ENCODE measurements at regions not wholly inside any gene's neighbourhood (a gene's known extent, or its start where the extent isn't known, plus 50 kb on each side); places are given as distances from the start of the nearest gene placed in this dataset.

DNA sequence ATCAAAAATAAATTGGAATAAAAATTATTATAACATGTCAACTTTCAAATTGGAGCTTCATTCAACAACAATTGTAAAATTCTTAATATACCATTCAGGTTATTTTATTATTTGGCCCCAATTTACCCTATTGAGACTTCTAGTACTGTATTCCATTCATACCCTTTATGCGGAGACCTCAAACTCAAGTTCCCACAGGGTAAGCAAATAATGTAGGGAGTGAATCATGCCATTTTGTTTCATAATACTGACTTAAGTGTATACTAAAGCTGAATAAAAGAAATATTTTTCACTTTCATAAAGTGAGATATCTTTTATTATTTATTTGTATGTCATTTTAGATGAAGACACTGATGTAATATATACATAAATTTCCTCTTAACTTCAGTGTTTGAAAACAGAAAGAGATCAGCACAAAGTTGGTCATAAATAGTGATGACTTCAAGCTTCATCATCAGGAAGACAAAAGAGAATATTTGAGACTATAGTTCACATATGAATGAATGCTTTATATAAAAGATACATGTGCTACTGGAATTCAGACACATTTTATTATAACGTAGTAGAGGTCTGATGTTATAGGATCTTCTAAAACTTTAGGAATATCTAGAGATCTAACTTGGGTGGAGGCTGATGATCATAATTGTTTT is 894.4 kb upstream of the PCDH9 start:
- 48 to 52% methylated on average over 2 of the region's 2 CpGs for WGBS, 2 experiments (ENCODE audit: low coverage in 1 of 2, low lambda C conversion rate in 2 of 2, missing lambda C conversion rate in 2 of 2)
- no peaks in the 10 kb centered on the region for H3K27me3 ChIP-seq (replicated peaks; ENCODE audit: insufficient read depth)
- no peaks in the 10 kb centered on the region for H3K36me3 ChIP-seq (ENCODE audit: low read depth)
- H3K79me2 ChIP-seq (ENCODE audit: insufficient read depth): no peaks in the 10 kb centered on the region
- no peak overlapping the region for H3K4me3 ChIP-seq
- no peaks in the 10 kb centered on the region for H3K9me2 ChIP-seq (ENCODE audit: insufficient read depth)
- H3F3A ChIP-seq (ENCODE audit: insufficient read depth): no peaks in the 10 kb centered on the region
- in situ Hi-C loops (cut with MboI): no loop called here
- H3K4me2 ChIP-seq (ENCODE audit: unreplicated experiment): no peak overlapping the region
- H3K9me3 ChIP-seq (ENCODE audit: low read depth): peaks cover 7% of the 10 kb centered on the region
- no peak overlapping the region for H2AFZ ChIP-seq
- no peak overlapping the region for H3K27ac ChIP-seq
- TF ChIP-seq EZH2 (IDR thresholded peaks at IDR 0.05; ENCODE audit: insufficient read depth, poor library complexity, severe bottlenecking): no peak
- no peak for TF ChIP-seq EZH2phosphoT487 (IDR thresholded peaks at IDR 0.05; ENCODE audit: insufficient read depth, low read depth)
- no peaks in the 10 kb centered on the region for H3K4me1 ChIP-seq (ENCODE audit: insufficient read depth)
- no peak for DNase-seq
- H4K20me1 ChIP-seq (ENCODE audit: insufficient read depth): no peaks in the 10 kb centered on the region
- no peak overlapping the region for H3K9ac ChIP-seq

GRCh38 chr13:68110178-68110768 is 880.1 kb upstream of the PCDH9 start:
- H3K9me2 ChIP-seq (ENCODE audit: insufficient read depth): no peaks in the 10 kb centered on the region
- no peaks in the 10 kb centered on the region for H3K4me1 ChIP-seq (ENCODE audit: insufficient read depth)
- H4K20me1 ChIP-seq (ENCODE audit: insufficient read depth): no peaks in the 10 kb centered on the region
- H3K27ac ChIP-seq: no peak overlapping the region
- H2AFZ ChIP-seq: no peak overlapping the region
- H3K4me2 ChIP-seq (ENCODE audit: unreplicated experiment): no peak overlapping the region
- peaks cover 3% of the 10 kb centered on the region for H3K9me3 ChIP-seq (ENCODE audit: low read depth)
- H3K27me3 ChIP-seq (replicated peaks; ENCODE audit: insufficient read depth): no peaks in the 10 kb centered on the region
- no peak for DNase-seq
- in situ Hi-C loops (cut with MboI): no loop called here
- no peak overlapping the region for H3K9ac ChIP-seq
- TF ChIP-seq EZH2phosphoT487 (IDR thresholded peaks at IDR 0.05; ENCODE audit: insufficient read depth, low read depth) (no peak), EZH2 (IDR thresholded peaks at IDR 0.05; ENCODE audit: insufficient read depth, poor library complexity, severe bottlenecking) (no peak)
- H3K79me2 ChIP-seq (ENCODE audit: insufficient read depth): no peaks in the 10 kb centered on the region
- H3F3A ChIP-seq (ENCODE audit: insufficient read depth): no peaks in the 10 kb centered on the region
- H3K4me3 ChIP-seq: no peak overlapping the region
- no peaks in the 10 kb centered on the region for H3K36me3 ChIP-seq (ENCODE audit: low read depth)
- WGBS, 2 experiments (ENCODE audit: low coverage in 1 of 2, low lambda C conversion rate in 2 of 2, missing lambda C conversion rate in 2 of 2): 8% methylated on average over 2 of the region's 2 CpGs

- no peaks in the 10 kb centered on the region for H3K27me3 ChIP-seq (replicated peaks; ENCODE audit: insufficient read depth)
- H3K4me3 ChIP-seq: no peak overlapping the region
- no peaks in the 10 kb centered on the region for H3K79me2 ChIP-seq (ENCODE audit: insufficient read depth)
- no peak overlapping the region for H3K9ac ChIP-seq
- H3K9me2 ChIP-seq (ENCODE audit: insufficient read depth): no peaks in the 10 kb centered on the region
- in situ Hi-C loops (cut with MboI): no loop called here
- H4K20me1 ChIP-seq (ENCODE audit: insufficient read depth): no peaks in the 10 kb centered on the region
- no peaks in the 10 kb centered on the region for H3K36me3 ChIP-seq (ENCODE audit: low read depth)
- no peak for DNase-seq
- H3F3A ChIP-seq (ENCODE audit: insufficient read depth): no peaks in the 10 kb centered on the region
- 77 to 86% methylated on average over 12 to 28 of the region's 29 CpGs for WGBS, 2 experiments (ENCODE audit: low coverage in 1 of 2, low lambda C conversion rate in 2 of 2, missing lambda C conversion rate in 2 of 2)
- H2AFZ ChIP-seq: no peak overlapping the region
- TF ChIP-seq EZH2phosphoT487 (IDR thresholded peaks at IDR 0.05; ENCODE audit: insufficient read depth, low read depth) (no peak), EZH2 (IDR thresholded peaks at IDR 0.05; ENCODE audit: insufficient read depth, poor library complexity, severe bottlenecking) (no peak)
- no peak overlapping the region for H3K4me2 ChIP-seq (ENCODE audit: unreplicated experiment)
- H3K27ac ChIP-seq: no peak overlapping the region
- H3K9me3 ChIP-seq (ENCODE audit: low read depth): peaks cover 3% of the 10 kb centered on the region
- H3K4me1 ChIP-seq (ENCODE audit: insufficient read depth): no peaks in the 10 kb centered on the region
Observed at GRCh38 chr13:68107667-68108066, 877.5 kb upstream of the PCDH9 start.

DNA sequence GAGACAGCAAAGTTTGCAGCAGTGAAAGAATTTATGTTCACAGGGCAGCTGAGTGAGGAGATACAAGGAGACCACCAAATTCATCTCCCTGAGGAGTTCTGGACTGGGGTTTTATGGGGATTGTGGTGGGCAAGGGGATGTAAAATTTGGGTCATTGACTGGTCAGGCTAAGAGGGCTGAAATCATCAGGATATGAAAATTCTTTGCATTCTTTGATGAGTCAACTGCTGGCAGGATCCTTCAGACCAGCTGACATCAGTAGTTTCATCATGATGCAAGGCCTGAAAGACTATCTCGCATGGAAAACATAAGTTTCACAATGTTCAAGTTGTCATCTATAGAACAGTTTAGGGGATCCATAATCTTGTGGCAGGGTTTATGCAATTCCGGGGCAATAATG is 869.5 kb upstream of the PCDH9 start:
- peak; percentile 0 for DNase-seq
- Histone ChIP-seq H3K9me3 (ENCODE audit: low read depth) (no peaks in the 10 kb centered on the region), H4K20me1 (ENCODE audit: insufficient read depth) (no peaks in the 10 kb centered on the region), H3K79me2 (ENCODE audit: insufficient read depth) (no peaks in the 10 kb centered on the region), H2AFZ (no peak overlapping the region), H3K27ac (no peak overlapping the region), H3F3A (ENCODE audit: insufficient read depth) (no peaks in the 10 kb centered on the region), H3K9ac (no peak overlapping the region), H3K4me3 (no peak overlapping the region), H3K9me2 (ENCODE audit: insufficient read depth) (no peaks in the 10 kb centered on the region), H3K27me3 (replicated peaks; ENCODE audit: insufficient read depth) (no peaks in the 10 kb centered on the region), H3K4me2 (ENCODE audit: unreplicated experiment) (no peak overlapping the region), H3K36me3 (ENCODE audit: low read depth) (no peaks in the 10 kb centered on the region), H3K4me1 (ENCODE audit: insufficient read depth) (no peaks in the 10 kb centered on the region)
- TF ChIP-seq EZH2 (IDR thresholded peaks at IDR 0.05; ENCODE audit: insufficient read depth, poor library complexity, severe bottlenecking): no peak
- no peak for TF ChIP-seq EZH2phosphoT487 (IDR thresholded peaks at IDR 0.05; ENCODE audit: insufficient read depth, low read depth)
- WGBS, 2 experiments (ENCODE audit: low coverage in 1 of 2, low lambda C conversion rate in 2 of 2, missing lambda C conversion rate in 2 of 2): 44% methylated on average over 2 of the region's 2 CpGs
- in situ Hi-C loops (cut with MboI): no loop called here

All from GM23248 (cell line).